Activated T-cell treated with anti-CD3 and anti-CD28 coated beads, Interleukin-2, amount 50 U/mL, for 24 hours (primary cell): ENCODE measurements at regions not wholly inside any gene's neighbourhood (a gene's known extent, or its start where the extent isn't known, plus 50 kb on each side); places are given as distances from the start of the nearest gene placed in this dataset.

Experiments used
- DNase-seq: peaks from one replicate; pipeline ENCODE4 v3.0.0-alpha.2; 2020
- H3K27ac Mint-ChIP-seq: 2 replicates; pipeline ENCODE4 v1.8.0; 2020; ENCODE audit warnings: mild to moderate bottlenecking, mixed read lengths
- H3K27me3 Mint-ChIP-seq: 2 replicates; pipeline ENCODE4 v1.8.0; 2020; ENCODE audit warnings: mixed read lengths
- H3K36me3 Mint-ChIP-seq: 2 replicates; pipeline ENCODE4 v1.8.0; 2020; ENCODE audit warnings: low read depth, mixed read lengths
- H3K4me1 Mint-ChIP-seq: 2 replicates; pipeline ENCODE4 v1.8.0; 2020; ENCODE audit warnings: low read depth, mixed read lengths
- H3K4me3 Mint-ChIP-seq: 2 replicates; pipeline ENCODE4 v1.8.0; 2020; ENCODE audit warnings: mild to moderate bottlenecking, moderate library complexity, mixed read lengths
- H3K9me3 Mint-ChIP-seq: 2 replicates; pipeline ENCODE4 v1.8.0; 2020; ENCODE audit warnings: mixed read lengths

DNA sequence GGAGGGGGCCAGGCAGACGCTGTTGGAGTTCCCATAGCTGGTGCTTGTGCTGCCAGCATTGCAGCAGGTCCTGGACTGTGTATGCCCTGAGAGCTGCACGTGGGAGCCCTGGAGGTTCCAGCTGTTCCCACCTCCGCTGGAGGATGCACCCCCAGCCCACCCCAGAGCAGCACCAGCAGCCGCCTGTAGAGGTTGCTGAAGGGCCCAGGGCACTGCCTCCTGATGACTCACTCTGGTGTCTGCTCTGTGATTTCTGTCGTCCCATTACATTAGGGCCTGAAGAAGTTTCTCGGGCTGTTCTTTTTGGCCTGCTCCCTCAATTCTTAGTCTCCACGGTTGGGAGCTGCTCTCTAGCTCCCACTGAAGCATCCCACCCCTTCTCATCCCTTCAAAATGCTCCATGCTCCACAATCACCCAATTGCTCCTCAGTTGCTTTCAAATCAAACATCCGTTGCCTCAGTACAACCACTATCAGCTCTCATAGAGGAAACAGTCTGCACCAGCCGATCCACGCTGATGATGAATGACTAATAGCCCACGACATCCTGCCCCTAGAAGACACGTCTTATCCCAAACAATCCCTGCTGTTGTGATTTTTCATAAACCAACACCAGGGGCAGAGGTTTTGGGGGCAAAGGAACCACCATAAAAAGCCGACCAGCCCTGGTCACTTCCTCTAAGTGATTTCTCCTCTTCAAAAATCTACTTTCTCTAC, 65.2 kb upstream of the RNF152 start:
- Mint-ChIP-seq H3K9me3 (no peaks in the 10 kb centered on the region), H3K27ac (no peak overlapping the region), H3K4me3 (no peak overlapping the region), H3K36me3 (no peaks in the 10 kb centered on the region), H3K4me1 (peaks cover 17% of the 10 kb centered on the region), H3K27me3 (peaks cover 21% of the 10 kb centered on the region)
- no peak for DNase-seq

DNA sequence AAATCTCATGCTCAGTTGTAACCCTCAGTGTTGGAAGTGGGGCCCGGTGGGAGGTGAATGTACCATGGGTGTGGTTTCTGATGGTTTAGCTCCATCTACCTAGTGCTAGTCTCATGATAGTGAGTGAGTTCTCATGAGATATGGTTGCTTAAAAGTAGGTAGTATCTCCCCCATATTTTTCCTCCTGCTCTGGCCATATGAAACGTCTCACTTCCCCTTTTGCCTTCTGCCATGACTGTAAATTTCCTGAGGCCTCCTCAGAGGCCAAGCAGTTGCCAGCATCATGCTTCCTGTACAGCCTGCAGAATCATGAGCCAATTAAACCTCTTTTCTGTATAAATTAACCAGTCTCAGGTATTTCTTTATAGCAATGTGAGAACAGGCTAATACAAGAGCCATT, 62.8 kb upstream of the RNF152 start:
- no peak overlapping the region for H3K27ac Mint-ChIP-seq
- no peak for DNase-seq
- H3K27me3 Mint-ChIP-seq, result peaks cover 21% of the 10 kb centered on the region
- no peaks in the 10 kb centered on the region for H3K36me3 Mint-ChIP-seq
- H3K9me3 Mint-ChIP-seq, result no peaks in the 10 kb centered on the region
- no peak overlapping the region for H3K4me3 Mint-ChIP-seq
- peaks cover 37% of the 10 kb centered on the region for H3K4me1 Mint-ChIP-seq

DNA sequence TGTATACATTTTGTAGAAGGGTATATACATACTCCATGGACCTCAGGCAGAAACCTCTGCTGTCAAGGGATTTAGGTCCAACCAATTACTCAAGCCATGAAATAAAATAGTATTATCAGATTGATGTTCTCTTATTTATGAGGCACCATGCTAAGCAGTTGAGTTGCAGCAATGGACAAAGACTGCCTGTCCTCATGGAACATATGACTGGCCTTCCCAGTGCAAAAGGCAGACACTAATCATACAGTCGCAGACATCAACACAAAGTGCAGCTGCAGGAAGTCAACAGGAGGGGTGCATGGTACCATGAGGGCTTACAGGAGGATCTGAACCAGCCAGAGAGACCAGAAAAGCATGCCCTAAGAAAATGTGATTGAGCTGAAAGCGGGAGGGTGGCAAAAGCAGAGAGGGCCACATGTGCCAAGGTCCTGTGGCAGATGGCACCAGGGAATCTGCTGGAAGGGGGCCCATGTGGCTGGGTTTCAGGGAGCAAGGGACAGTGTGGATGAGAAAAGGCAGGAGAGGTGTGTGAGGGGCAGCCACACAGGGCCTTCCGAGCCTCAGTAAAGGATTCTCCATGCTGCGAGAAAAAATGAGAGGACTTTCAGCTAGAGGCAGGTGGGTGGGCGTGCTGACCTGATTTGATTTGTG, 61.4 kb upstream of the RNF152 start:
- Mint-ChIP-seq H3K9me3 (no peaks in the 10 kb centered on the region), H3K4me3 (no peak overlapping the region), H3K36me3 (no peaks in the 10 kb centered on the region), H3K4me1 (peaks cover 46% of the 10 kb centered on the region), H3K27ac (no peak overlapping the region), H3K27me3 (peaks cover 33% of the 10 kb centered on the region)
- DNase-seq, result no peak

DNA sequence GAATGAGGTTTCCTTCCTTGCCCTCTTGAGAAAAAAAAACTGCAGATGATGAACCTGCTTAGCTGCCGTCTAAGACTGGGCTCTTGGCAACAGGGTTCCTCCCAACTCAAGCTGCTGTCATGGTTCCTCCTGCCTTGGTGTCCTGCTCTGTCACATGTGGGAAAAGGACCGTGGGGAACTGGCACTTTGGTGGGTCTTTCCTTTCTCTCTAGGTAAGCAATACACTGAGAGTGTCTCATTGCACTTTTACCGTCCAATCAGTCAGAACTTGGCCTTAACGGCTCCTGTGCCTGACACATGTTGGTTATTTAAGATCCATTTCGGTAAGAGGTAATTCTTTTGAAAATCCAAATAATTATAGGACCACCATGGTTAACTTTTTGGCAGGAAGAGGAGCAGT, 60.8 kb upstream of the RNF152 start:
- Mint-ChIP-seq H3K27ac (no peak overlapping the region), H3K4me3 (no peak overlapping the region), H3K9me3 (no peaks in the 10 kb centered on the region), H3K36me3 (no peaks in the 10 kb centered on the region), H3K27me3 (peaks cover 33% of the 10 kb centered on the region), H3K4me1 (peaks cover 52% of the 10 kb centered on the region)
- no peak for DNase-seq

DNA sequence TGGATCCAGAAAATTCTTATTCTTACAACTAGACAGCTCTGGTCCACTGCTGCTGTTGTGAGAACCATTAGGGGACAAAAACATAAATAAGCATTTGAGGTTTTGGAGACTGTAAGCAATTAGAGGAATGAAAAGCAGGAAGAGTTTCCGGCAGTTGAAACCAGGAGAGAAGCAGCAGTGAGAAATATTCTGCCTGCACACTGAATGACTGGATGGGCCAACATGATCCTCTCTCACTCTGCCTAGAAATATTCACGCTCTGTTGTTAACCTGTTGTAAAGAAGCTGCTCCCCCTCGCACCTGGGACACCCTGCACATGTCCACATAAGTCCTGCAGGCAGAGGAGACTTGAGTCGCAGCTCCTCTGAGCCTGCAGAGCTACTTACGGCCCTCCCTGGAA, 60.4 kb upstream of the RNF152 start:
- H3K36me3 Mint-ChIP-seq, result no peaks in the 10 kb centered on the region
- no peak overlapping the region for H3K27ac Mint-ChIP-seq
- no peaks in the 10 kb centered on the region for H3K9me3 Mint-ChIP-seq
- H3K4me3 Mint-ChIP-seq, result no peak overlapping the region
- H3K27me3 Mint-ChIP-seq, result peaks cover 30% of the 10 kb centered on the region
- H3K4me1 Mint-ChIP-seq, result peaks cover 54% of the 10 kb centered on the region
- DNase-seq, result no peak

DNA sequence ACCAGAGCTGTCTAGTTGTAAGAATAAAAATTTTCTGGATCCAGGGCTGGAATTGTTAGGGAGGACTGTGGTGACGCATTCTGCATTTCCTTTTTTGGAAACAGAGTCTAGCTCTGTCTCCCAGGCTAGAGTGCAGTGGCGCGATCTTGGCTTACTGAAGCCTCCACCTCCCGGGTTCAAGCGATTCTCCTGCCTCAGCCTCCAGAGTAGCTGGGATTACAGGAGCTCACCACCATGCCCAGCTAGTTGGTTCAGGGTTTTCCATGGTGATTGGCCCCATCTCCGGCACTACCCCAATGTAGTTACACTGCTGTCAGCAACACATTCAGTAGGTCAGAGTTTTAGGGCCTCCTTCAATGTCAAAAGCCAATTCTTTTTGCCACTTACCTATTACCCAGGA, 58.6 kb upstream of the RNF152 start:
- peaks cover 55% of the 10 kb centered on the region for H3K4me1 Mint-ChIP-seq
- no peaks in the 10 kb centered on the region for H3K36me3 Mint-ChIP-seq
- no peak for DNase-seq
- H3K27me3 Mint-ChIP-seq, result peaks cover 38% of the 10 kb centered on the region
- no peaks in the 10 kb centered on the region for H3K9me3 Mint-ChIP-seq
- peak overlapping the region; percentile 76 for H3K27ac Mint-ChIP-seq
- H3K4me3 Mint-ChIP-seq, result no peak overlapping the region

DNA sequence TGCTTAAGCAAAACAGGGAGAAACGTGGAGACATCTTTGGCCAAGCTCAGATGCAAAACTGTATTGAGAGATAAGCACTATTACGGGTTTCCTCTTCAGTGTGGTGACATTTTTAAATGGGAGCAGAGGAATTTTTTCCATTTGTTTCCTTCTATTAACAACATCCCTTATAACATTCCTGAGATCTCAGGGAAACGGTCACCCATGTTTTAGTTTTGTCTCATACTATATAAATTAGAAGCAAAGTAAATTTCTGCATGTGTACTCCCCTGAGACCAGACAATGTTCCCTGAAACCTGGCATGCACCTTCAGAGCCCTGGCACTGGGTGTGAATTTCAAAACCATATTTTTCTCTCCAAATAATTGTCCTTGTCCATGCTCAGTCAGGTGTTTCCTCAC, 57.6 kb upstream of the RNF152 start:
- peaks cover 53% of the 10 kb centered on the region for H3K4me1 Mint-ChIP-seq
- DNase-seq, result no peak
- H3K27me3 Mint-ChIP-seq, result peaks cover 39% of the 10 kb centered on the region
- no peak overlapping the region for H3K4me3 Mint-ChIP-seq
- no peaks in the 10 kb centered on the region for H3K36me3 Mint-ChIP-seq
- no peaks in the 10 kb centered on the region for H3K9me3 Mint-ChIP-seq
- H3K27ac Mint-ChIP-seq, result no peak overlapping the region

DNA sequence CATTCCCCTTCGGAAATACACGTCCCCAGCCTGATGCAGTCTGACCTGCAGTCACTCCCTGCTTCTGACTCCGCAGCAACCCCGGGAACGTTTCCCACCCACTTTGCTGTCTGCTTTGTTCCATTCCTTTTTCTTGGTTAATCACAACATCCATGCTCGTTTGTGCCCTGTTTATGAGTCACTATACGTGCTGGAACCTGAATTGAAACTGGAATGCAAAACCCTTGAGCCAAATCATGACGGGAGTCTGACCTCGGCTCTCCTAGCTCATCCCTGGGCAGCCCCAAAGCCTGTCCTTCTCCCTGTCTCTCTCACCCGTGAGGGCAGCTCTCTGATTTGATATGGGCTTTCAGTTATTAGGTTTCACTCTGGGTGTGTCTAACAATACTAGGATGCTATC, 57.1 kb upstream of the RNF152 start:
- peaks cover 43% of the 10 kb centered on the region for H3K27me3 Mint-ChIP-seq
- H3K27ac Mint-ChIP-seq, result no peak overlapping the region
- no peaks in the 10 kb centered on the region for H3K9me3 Mint-ChIP-seq
- H3K4me1 Mint-ChIP-seq, result peaks cover 53% of the 10 kb centered on the region
- no peak for DNase-seq
- no peaks in the 10 kb centered on the region for H3K36me3 Mint-ChIP-seq
- no peak overlapping the region for H3K4me3 Mint-ChIP-seq

DNA sequence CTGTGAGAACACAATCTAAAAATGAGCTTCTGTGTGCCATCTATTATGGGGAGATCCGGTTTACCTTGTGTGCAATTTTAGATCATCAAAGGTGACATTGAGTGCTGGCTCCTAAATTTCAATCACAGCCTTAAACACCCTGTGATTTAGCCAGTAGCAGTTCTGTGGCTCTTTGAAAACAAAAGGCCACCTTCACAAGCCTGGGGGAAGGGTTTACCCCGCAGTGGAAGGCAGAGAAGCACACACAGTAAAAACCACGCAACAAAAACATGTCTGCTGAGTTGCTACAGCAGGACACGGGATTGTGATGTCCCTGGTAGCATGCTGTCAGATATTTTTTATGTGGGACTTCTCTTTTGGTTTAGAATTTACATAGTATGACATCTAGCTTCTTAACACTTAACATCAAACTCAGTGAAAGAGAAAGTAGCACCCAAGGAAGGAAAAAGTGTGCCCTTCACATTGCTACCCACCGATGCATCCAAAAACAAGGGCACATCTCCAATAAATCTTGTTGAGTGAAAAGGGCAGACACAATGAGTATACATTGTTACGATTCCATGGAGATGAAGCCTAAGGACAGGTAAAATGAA, 56.1 kb upstream of the RNF152 start:
- Mint-ChIP-seq H3K36me3 (no peaks in the 10 kb centered on the region), H3K9me3 (no peaks in the 10 kb centered on the region), H3K4me1 (peaks cover 49% of the 10 kb centered on the region), H3K27ac (no peak overlapping the region), H3K4me3 (no peak overlapping the region), H3K27me3 (peaks cover 36% of the 10 kb centered on the region)
- no peak for DNase-seq

DNA sequence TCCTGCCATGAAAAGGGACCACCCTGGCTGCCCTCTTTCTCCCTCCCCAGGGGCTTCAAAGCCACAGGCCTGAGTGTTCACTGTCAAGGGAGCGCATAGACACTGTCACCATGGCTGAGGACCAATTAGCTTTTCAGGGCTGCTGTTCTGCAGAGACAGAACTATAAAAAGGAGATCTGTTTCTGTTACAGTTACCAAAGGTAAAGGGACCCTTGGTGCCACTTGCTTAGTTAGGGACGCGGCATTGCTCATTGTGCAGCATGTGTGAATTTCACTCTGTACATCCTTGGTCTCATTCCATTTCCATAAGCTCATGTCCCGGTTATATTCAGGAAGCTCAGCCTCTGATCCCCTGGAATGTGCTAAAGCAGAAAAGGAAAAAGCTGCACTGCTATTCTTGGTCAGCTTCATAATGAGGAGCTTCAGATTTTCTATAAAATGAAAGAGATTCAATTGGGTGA, 55.5 kb upstream of the RNF152 start:
- H3K4me1 Mint-ChIP-seq, result peaks cover 47% of the 10 kb centered on the region
- H3K27me3 Mint-ChIP-seq, result peaks cover 33% of the 10 kb centered on the region
- H3K36me3 Mint-ChIP-seq, result no peaks in the 10 kb centered on the region
- no peak overlapping the region for H3K4me3 Mint-ChIP-seq
- H3K27ac Mint-ChIP-seq, result no peak overlapping the region
- no peaks in the 10 kb centered on the region for H3K9me3 Mint-ChIP-seq
- no peak for DNase-seq

DNA sequence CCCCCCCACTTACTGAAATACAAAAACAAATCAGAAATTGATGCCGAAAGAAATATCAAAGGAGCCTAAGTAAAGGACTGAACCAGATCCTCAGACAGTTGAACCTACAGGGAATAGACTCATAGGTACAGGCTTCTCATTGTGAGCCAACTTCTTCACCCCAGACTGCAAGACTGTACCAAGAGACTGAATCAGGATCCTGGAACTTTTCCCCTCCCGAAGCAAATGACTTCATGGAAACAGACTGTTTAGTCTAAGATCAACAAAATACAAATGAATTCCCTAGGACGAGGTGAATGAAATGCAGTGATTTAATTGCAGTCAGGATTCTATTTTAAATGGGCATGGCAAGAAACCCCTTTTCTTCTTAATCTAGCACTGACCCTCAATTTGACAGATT, 53.6 kb upstream of the RNF152 start:
- Mint-ChIP-seq H3K4me1 (peaks cover 42% of the 10 kb centered on the region), H3K36me3 (no peaks in the 10 kb centered on the region), H3K4me3 (no peak overlapping the region), H3K9me3 (no peaks in the 10 kb centered on the region), H3K27me3 (peaks cover 30% of the 10 kb centered on the region), H3K27ac (no peak overlapping the region)
- no peak for DNase-seq

DNA sequence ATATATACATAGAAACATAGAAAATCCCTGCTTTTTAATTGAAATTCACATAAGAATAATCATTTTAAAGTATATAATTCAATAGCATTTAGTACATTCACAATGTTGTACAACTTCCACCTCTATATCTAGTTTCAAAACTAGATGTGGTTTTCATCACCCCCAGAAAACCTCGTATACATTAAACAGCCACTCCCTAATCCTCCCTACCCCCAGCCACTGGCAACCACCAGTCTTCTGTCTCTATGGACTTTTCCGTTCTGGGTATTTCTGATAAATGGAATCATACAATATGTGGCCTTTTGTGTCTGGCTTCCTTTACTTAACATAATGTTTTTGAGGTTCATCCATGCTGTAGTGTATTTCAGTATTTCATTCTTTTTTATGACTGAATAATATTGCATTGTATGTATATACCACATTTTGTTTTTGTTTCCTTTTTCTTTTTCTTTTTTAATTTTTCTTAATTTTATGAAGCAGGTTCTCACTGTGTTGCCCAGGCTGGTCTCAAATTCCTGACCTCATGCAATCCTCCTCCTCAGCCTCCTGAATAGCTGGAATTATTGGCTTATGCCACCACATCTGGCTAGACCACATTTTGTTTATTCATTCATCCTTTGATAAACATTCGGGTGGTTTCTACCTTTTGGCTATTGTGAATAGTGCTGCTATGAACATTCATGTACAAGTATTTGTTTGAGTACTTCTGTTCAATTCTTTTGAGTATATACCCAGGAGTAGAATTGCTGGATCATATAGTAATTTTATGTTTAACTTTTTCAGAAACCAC, 50.6 kb upstream of the RNF152 start:
- H3K36me3 Mint-ChIP-seq, result no peaks in the 10 kb centered on the region
- no peak overlapping the region for H3K4me3 Mint-ChIP-seq
- H3K27ac Mint-ChIP-seq, result no peak overlapping the region
- peaks cover 18% of the 10 kb centered on the region for H3K27me3 Mint-ChIP-seq
- no peak for DNase-seq
- peaks cover 7% of the 10 kb centered on the region for H3K9me3 Mint-ChIP-seq
- H3K4me1 Mint-ChIP-seq, result peaks cover 22% of the 10 kb centered on the region
